ENCODE measurements at regions not wholly inside any gene's neighbourhood (a gene's known extent, or its start where the extent isn't known, plus 50 kb on each side); places are given as distances from the start of the nearest gene placed in this dataset.
"Not testable (repeated sequence)": the region's sequence is repeated elsewhere in the genome, so short reads cannot be mapped to it uniquely, and the experiment has no call there.

GRCh38 chr4:3967204-3967603 is 201.0 kb downstream of the ADRA2C start:
- not testable (repeated sequence) for DNase-seq

GRCh38 chr4:3972626-3973025 is 206.4 kb downstream of the ADRA2C start:
- not testable (repeated sequence) for DNase-seq

- not testable (repeated sequence) for DNase-seq
Observed at GRCh38 chr4:3973581-3974200, 207.5 kb downstream of the ADRA2C start.

GRCh38 chr4:3983518-3984125 is 217.4 kb downstream of the ADRA2C start:
- not testable (repeated sequence) for DNase-seq

- not testable (repeated sequence) for DNase-seq
Observed at GRCh38 chr4:3984796-3985195, 218.6 kb downstream of the ADRA2C start.

GRCh38 chr4:3986412-3986811 is 220.2 kb downstream of the ADRA2C start:
- DNase-seq, result not testable (repeated sequence)

GRCh38 chr4:3997386-3997785 is 229.3 kb downstream of the OTOP1 start:
- not testable (repeated sequence) for DNase-seq

GRCh38 chr4:4004036-4004435 is 222.7 kb downstream of the OTOP1 start:
- DNase-seq, result not testable (repeated sequence)

GRCh38 chr4:4004702-4005101 is 222.0 kb downstream of the OTOP1 start:
- DNase-seq, result not testable (repeated sequence)

- not testable (repeated sequence) for DNase-seq
Observed at GRCh38 chr4:4006356-4006755, 220.4 kb downstream of the OTOP1 start.

- not testable (repeated sequence) for DNase-seq
Observed at GRCh38 chr4:4019071-4019470, 207.7 kb downstream of the OTOP1 start.

- DNase-seq, result not testable (repeated sequence)
Observed at GRCh38 chr4:4021161-4021560, 205.6 kb downstream of the OTOP1 start.

- DNase-seq, result not testable (repeated sequence)
Observed at GRCh38 chr4:4026708-4027107, 200.0 kb downstream of the OTOP1 start.

GRCh38 chr4:4028752-4029151 is 198.0 kb downstream of the OTOP1 start:
- DNase-seq, result not testable (repeated sequence)

GRCh38 chr4:4030509-4030908 is 196.2 kb downstream of the OTOP1 start:
- DNase-seq, result not testable (repeated sequence)

GRCh38 chr4:4031446-4032135 is 195.1 kb downstream of the OTOP1 start:
- not testable (repeated sequence) for DNase-seq

- DNase-seq, result not testable (repeated sequence)
Observed at GRCh38 chr4:4032364-4032763, 194.4 kb downstream of the OTOP1 start.

GRCh38 chr4:4032801-4033605 is 193.7 kb downstream of the OTOP1 start:
- DNase-seq, result not testable (repeated sequence)

GRCh38 chr4:4037399-4038138 is 189.2 kb downstream of the OTOP1 start:
- DNase-seq, result not testable (repeated sequence)

GRCh38 chr4:4045823-4046222 is 180.9 kb downstream of the OTOP1 start:
- DNase-seq, result not testable (repeated sequence)

- DNase-seq, result not testable (repeated sequence)
Observed at GRCh38 chr4:4046686-4047085, 180.0 kb downstream of the OTOP1 start.

- DNase-seq, result not testable (repeated sequence)
Observed at GRCh38 chr4:4047202-4047601, 179.5 kb downstream of the OTOP1 start.

Data from activated gamma-delta T cell (primary cell).